Effector CD4-positive, alpha-beta T cell (primary cell): ENCODE measurements at regions not wholly inside any gene's neighbourhood (a gene's known extent, or its start where the extent isn't known, plus 50 kb on each side); places are given as distances from the start of the nearest gene placed in this dataset.

Experiments used
- DNase-seq: peaks from one replicate; pipeline ENCODE4 v3.0.0-alpha.2; 2020

- DNase-seq = no peak
These were observed 351.1 kb upstream of the KLF6 start for GRCh38 chr10:4136121-4136520.

- DNase-seq = no peak
These were observed 347.2 kb upstream of the KLF6 start for GRCh38 chr10:4132216-4132556.

- peak; percentile 27 for DNase-seq
These were observed 346.6 kb upstream of the KLF6 start for GRCh38 chr10:4131407-4132215.

- peak; percentile 12 for DNase-seq
These were observed 345.7 kb upstream of the KLF6 start for GRCh38 chr10:4130685-4131084.

GRCh38 chr10:4129866-4130477 lies 345.0 kb upstream of the KLF6 start:
- DNase-seq = no peak

- no peak for DNase-seq
These were observed 342.7 kb upstream of the KLF6 start for GRCh38 chr10:4127518-4128315.

- DNase-seq = no peak
These were observed 340.8 kb upstream of the KLF6 start for GRCh38 chr10:4125776-4126175.

- no peak for DNase-seq
These were observed 336.7 kb upstream of the KLF6 start for GRCh38 chr10:4121502-4122380.

- peak; percentile 43 for DNase-seq
These were observed 335.3 kb upstream of the KLF6 start for GRCh38 chr10:4120096-4120853.

- no peak for DNase-seq
These were observed 334.1 kb upstream of the KLF6 start for GRCh38 chr10:4119107-4119506.

GRCh38 chr10:4117604-4118003 lies 332.6 kb upstream of the KLF6 start:
- no peak for DNase-seq

GRCh38 chr10:4111643-4112042 lies 326.6 kb upstream of the KLF6 start:
- DNase-seq = no peak

- no peak for DNase-seq
These were observed 324.5 kb upstream of the KLF6 start for GRCh38 chr10:4109469-4109868.

GRCh38 chr10:4108693-4109092 lies 323.7 kb upstream of the KLF6 start:
- DNase-seq = no peak

GRCh38 chr10:4107285-4107851 lies 322.4 kb upstream of the KLF6 start:
- no peak for DNase-seq

GRCh38 chr10:4103603-4104002 lies 318.6 kb upstream of the KLF6 start:
- DNase-seq = no peak

- no peak for DNase-seq
These were observed 317.9 kb upstream of the KLF6 start for GRCh38 chr10:4102802-4103344.

GRCh38 chr10:4101918-4102654 lies 317.1 kb upstream of the KLF6 start:
- no peak for DNase-seq

- no peak for DNase-seq
These were observed 315.4 kb upstream of the KLF6 start for GRCh38 chr10:4100380-4100779.

GRCh38 chr10:4099202-4099601 lies 314.2 kb upstream of the KLF6 start:
- no peak for DNase-seq
